ENCODE measurements at regions not wholly inside any gene's neighbourhood (a gene's known extent, or its start where the extent isn't known, plus 50 kb on each side); places are given as distances from the start of the nearest gene placed in this dataset.

DNA sequence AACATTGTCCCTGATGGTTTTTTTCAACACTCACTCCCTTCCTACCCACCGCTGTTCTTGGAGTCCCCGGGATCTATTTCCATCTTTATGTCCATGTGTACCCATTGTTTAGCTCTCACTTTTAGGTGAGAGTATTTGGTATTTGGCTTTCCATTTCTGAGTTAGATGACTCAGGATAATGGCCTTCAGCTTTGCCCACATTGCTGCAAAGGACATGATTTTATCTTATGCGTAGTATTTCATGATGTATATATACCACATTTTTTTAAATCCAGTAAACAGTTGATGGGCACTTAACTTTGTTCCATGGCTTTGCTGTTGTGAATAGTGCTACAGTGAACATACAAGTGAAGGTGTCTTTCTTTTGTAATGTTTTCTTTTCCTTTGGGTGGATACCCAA, 123.5 kb upstream of the KITLG start:
- TF ChIP-seq EZH2 (optimal IDR thresholded peaks at IDR 0.05; ENCODE audit: low read depth, low read length) (no peak), EZH2phosphoT487 (IDR thresholded peaks at IDR 0.05; ENCODE audit: low read length) (no peak)
- TF ChIP-seq, protein P1, sequence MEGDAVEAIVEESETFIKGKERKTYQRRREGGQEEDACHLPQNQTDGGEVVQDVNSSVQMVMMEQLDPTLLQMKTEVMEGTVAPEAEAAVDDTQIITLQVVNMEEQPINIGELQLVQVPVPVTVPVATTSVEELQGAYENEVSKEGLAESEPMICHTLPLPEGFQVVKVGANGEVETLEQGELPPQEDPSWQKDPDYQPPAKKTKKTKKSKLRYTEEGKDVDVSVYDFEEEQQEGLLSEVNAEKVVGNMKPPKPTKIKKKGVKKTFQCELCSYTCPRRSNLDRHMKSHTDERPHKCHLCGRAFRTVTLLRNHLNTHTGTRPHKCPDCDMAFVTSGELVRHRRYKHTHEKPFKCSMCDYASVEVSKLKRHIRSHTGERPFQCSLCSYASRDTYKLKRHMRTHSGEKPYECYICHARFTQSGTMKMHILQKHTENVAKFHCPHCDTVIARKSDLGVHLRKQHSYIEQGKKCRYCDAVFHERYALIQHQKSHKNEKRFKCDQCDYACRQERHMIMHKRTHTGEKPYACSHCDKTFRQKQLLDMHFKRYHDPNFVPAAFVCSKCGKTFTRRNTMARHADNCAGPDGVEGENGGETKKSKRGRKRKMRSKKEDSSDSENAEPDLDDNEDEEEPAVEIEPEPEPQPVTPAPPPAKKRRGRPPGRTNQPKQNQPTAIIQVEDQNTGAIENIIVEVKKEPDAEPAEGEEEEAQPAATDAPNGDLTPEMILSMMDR (IDR thresholded peaks at IDR 0.05; ENCODE audit: low read length) = no peak

Measured in MM.1S (cell line).